Brain microvascular endothelial cell (primary cell): ENCODE measurements at regions not wholly inside any gene's neighbourhood (a gene's known extent, or its start where the extent isn't known, plus 50 kb on each side); places are given as distances from the start of the nearest gene placed in this dataset.

Experiments
- DNase-seq: peaks from one replicate; pipeline ENCODE4 v3.0.0-alpha.2; 2020
- H3K27ac ChIP-seq: fragments of 250-450 bp; sonication (Bioruptor Pico); 2 replicates; pipeline ENCODE4 v1.5.1; 2020; ENCODE audit warnings: mild to moderate bottlenecking, moderate library complexity
- H3K27me3 ChIP-seq: fragments of 250-450 bp; sonication (Bioruptor Pico); replicated peaks from 2 replicates; pipeline ENCODE4 v1.5.1; 2020; ENCODE audit warnings: mild to moderate bottlenecking
- H3K36me3 ChIP-seq: fragments of 250-450 bp; sonication (Bioruptor Pico); replicated peaks from 2 replicates; pipeline ENCODE4 v1.5.1; 2020; ENCODE audit warnings: mild to moderate bottlenecking
- H3K4me3 ChIP-seq: 2 replicates; pipeline ENCODE4 v1.5.1; 2011; ENCODE audit warnings: low read depth, mild to moderate bottlenecking, control low read depth, low read length, moderate library complexity
- in situ Hi-C: cut with HindIII; loops from 2 replicates; pipeline ENCODE4 v1.10.0; 2017; ENCODE audit warnings: low sequenced_read_pairs, low pct_ligation_motif_present
- TF ChIP-seq, protein P1 (sequence below): IDR thresholded peaks from 2 replicates; pipeline ENCODE4 v1.5.1; 2011; ENCODE audit warnings: low read depth, mild to moderate bottlenecking, moderate library complexity, low read length, control low read depth, inconsistent platforms; ENCODE audit errors: missing control alignments

DNA sequence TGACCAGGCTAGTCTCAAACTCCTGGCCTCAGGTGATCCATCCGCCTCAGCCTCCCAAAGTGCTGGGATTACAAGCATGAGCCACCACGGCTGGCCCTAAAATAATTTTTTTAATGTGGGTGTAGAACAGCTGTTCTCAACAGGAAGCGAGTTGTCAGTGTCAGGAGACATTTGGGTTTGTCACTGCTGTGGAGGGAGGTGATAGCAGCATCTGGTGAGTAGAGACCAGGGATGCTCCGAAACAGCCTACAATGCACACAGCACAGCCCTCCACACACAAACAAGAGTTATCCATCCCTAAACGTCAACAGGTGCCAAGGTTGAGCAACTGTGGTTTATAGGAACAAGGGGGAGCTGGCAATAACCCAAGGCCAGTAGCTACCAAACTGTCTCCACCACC lies 243.4 kb upstream of the STS start:
- Histone ChIP-seq H3K27me3 (no peaks in the 10 kb centered on the region), H3K27ac (no peak overlapping the region), H3K36me3 (no peaks in the 10 kb centered on the region), H3K4me3 (no peak overlapping the region)
- TF ChIP-seq, protein P1, sequence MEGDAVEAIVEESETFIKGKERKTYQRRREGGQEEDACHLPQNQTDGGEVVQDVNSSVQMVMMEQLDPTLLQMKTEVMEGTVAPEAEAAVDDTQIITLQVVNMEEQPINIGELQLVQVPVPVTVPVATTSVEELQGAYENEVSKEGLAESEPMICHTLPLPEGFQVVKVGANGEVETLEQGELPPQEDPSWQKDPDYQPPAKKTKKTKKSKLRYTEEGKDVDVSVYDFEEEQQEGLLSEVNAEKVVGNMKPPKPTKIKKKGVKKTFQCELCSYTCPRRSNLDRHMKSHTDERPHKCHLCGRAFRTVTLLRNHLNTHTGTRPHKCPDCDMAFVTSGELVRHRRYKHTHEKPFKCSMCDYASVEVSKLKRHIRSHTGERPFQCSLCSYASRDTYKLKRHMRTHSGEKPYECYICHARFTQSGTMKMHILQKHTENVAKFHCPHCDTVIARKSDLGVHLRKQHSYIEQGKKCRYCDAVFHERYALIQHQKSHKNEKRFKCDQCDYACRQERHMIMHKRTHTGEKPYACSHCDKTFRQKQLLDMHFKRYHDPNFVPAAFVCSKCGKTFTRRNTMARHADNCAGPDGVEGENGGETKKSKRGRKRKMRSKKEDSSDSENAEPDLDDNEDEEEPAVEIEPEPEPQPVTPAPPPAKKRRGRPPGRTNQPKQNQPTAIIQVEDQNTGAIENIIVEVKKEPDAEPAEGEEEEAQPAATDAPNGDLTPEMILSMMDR, result no peak
- in situ Hi-C loops, result no loop called here
- no peak for DNase-seq

DNA sequence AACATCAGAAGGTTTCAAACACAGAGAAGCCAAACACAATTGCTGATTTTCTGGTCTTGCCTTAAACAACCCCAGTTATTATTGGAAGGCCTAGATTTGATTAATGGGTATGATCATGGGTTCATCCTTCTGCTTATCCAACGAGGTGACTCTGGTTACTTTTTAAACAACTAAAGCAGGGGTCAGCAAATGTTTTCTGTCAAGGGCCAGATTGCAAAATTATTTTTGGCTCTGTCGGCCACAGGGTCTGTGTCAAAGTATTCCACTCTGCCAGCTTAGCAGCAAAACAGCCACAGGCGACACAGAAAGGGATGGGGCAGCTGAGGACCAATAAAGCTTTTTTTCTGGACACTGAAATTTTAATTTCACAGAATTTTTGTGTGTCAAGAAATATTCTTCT lies 249.1 kb upstream of the STS start:
- in situ Hi-C loops, result no loop called here
- Histone ChIP-seq H3K36me3 (no peaks in the 10 kb centered on the region), H3K27me3 (no peaks in the 10 kb centered on the region), H3K27ac (no peak overlapping the region), H3K4me3 (no peak overlapping the region)
- TF ChIP-seq, protein P1, result no peak
- no peak for DNase-seq

GRCh38 chrX:6891404-6891803 lies 256.1 kb upstream of the STS start:
- DNase-seq, result no peak
- no peaks in the 10 kb centered on the region for H3K36me3 ChIP-seq
- in situ Hi-C loops, result no loop called here
- H3K27me3 ChIP-seq, result no peaks in the 10 kb centered on the region
- TF ChIP-seq, protein P1, result no peak
- no peak overlapping the region for H3K27ac ChIP-seq
- H3K4me3 ChIP-seq, result no peak overlapping the region

GRCh38 chrX:6890544-6891261 lies 256.8 kb upstream of the STS start:
- Histone ChIP-seq H3K27ac (no peak overlapping the region), H3K4me3 (no peak overlapping the region), H3K27me3 (no peaks in the 10 kb centered on the region), H3K36me3 (no peaks in the 10 kb centered on the region)
- TF ChIP-seq, protein P1, result no peak
- in situ Hi-C loops, result no loop called here
- no peak for DNase-seq

DNA sequence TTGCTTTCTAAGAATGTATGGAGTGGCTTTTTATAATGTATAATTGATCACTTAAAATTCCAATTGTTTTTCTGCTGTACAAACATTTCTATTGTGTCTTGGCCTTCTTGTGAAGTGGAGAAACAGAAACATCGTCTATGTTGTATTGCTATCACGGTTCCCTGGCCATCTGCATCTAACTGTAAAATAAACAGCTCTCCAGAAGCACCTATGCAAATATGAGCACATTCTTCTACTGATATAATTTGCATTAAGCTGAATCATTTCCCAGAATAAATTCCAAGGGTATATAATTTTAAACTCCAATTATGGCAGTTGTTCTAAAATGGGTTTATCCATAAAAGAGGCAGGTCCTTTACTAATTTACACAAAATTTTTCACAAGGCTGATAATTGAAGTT lies 261.6 kb upstream of the STS start:
- no peaks in the 10 kb centered on the region for H3K36me3 ChIP-seq
- H3K4me3 ChIP-seq, result no peak overlapping the region
- DNase-seq, result no peak
- TF ChIP-seq, protein P1, result no peak
- H3K27me3 ChIP-seq, result no peaks in the 10 kb centered on the region
- in situ Hi-C loops, result no loop called here
- H3K27ac ChIP-seq, result no peak overlapping the region

GRCh38 chrX:6885396-6885795 lies 262.1 kb upstream of the STS start:
- H3K27me3 ChIP-seq, result no peaks in the 10 kb centered on the region
- no peak overlapping the region for H3K4me3 ChIP-seq
- TF ChIP-seq, protein P1, result no peak
- no peak for DNase-seq
- H3K27ac ChIP-seq, result no peak overlapping the region
- no peaks in the 10 kb centered on the region for H3K36me3 ChIP-seq
- in situ Hi-C loops, result no loop called here
